Keratinocyte (primary cell): ENCODE measurements at regions not wholly inside any gene's neighbourhood (a gene's known extent, or its start where the extent isn't known, plus 50 kb on each side); places are given as distances from the start of the nearest gene placed in this dataset.

Experiments
- DNase-seq: peaks from one replicate; pipeline ENCODE4 v3.0.0-alpha.2; 2011; ENCODE audit warnings: low read depth, missing footprints, low spot score
- FAIRE-seq: peaks from 2 replicates; lab custom pipeline; 2011; peaks lifted over from hg19 to GRCh38; lab: Jason Lieb, UNC
- H2AFZ ChIP-seq: 2 replicates; pipeline ENCODE4 v1.6.0; 2012; ENCODE audit warnings: low read length, control low read depth, inconsistent platforms; ENCODE audit not compliant: control insufficient read depth
- H3K27ac ChIP-seq: 2 replicates; pipeline ENCODE4 v1.5.1; 2011; ENCODE audit warnings: low read length; ENCODE audit not compliant: control insufficient read depth, insufficient read depth
- H3K27me3 ChIP-seq: 3 replicates; pipeline ENCODE4 v1.6.0; 2011; ENCODE audit warnings: low read length; ENCODE audit not compliant: control insufficient read depth, insufficient read depth; ENCODE audit errors: extremely low read depth
- H3K36me3 ChIP-seq, 2 experiments: 2 replicates in 1 of 2; 3 replicates in 1 of 2; pipeline ENCODE4 v1.5.1; 2011; ENCODE audit warnings: low read length in 2 of 2, mild to moderate bottlenecking in 1 of 2; ENCODE audit not compliant: control insufficient read depth in 2 of 2, insufficient read depth in 2 of 2; ENCODE audit errors: extremely low read depth in 1 of 2
- H3K4me1 ChIP-seq: 3 replicates; pipeline ENCODE4 v1.5.1; 2011; ENCODE audit warnings: low read length; ENCODE audit not compliant: control insufficient read depth, insufficient read depth; ENCODE audit errors: extremely low read depth
- H3K4me2 ChIP-seq: 3 replicates; pipeline ENCODE4 v1.6.0; 2011; ENCODE audit warnings: low read depth, low read length; ENCODE audit not compliant: control insufficient read depth, insufficient read depth; ENCODE audit errors: extremely low read depth
- H3K4me3 ChIP-seq, 3 experiments: fragments of 200-600 bp in 1 of 3; sonication (generic) in 1 of 3; 2 replicates in 2 of 3; 3 replicates in 1 of 3; pipeline ENCODE4 v1.5.1; 2011 to 2016; ENCODE audit warnings: low read length in 3 of 3, mild to moderate bottlenecking in 3 of 3, control low read depth in 2 of 3, inconsistent platforms in 1 of 3, low read depth in 1 of 3, mixed read lengths in 1 of 3, mixed run types in 1 of 3, moderate library complexity in 1 of 3; ENCODE audit not compliant: control insufficient read depth in 2 of 3, insufficient read depth in 2 of 3; ENCODE audit errors: extremely low read depth in 1 of 3
- H3K79me2 ChIP-seq: 2 replicates; pipeline ENCODE4 v1.6.0; 2012; ENCODE audit warnings: low read length; ENCODE audit not compliant: control insufficient read depth, insufficient read depth
- H3K9ac ChIP-seq: 3 replicates; pipeline ENCODE4 v1.6.0; 2011; ENCODE audit warnings: low read length; ENCODE audit not compliant: control insufficient read depth, insufficient read depth; ENCODE audit errors: extremely low read depth
- H3K9me1 ChIP-seq: 3 replicates; pipeline ENCODE4 v1.6.0; 2011; ENCODE audit warnings: low read length; ENCODE audit not compliant: control insufficient read depth, insufficient read depth; ENCODE audit errors: extremely low read depth
- H3K9me3 ChIP-seq: 2 replicates; pipeline ENCODE4 v1.5.1; 2012; ENCODE audit warnings: low read depth, low read length; ENCODE audit not compliant: control insufficient read depth
- H4K20me1 ChIP-seq: 3 replicates; pipeline ENCODE4 v1.6.0; 2011; ENCODE audit warnings: low read length; ENCODE audit not compliant: control insufficient read depth, insufficient read depth; ENCODE audit errors: extremely low read depth
- EZH2 ChIP-seq: IDR thresholded peaks from one replicate; pipeline ENCODE4 v1.6.1; 2012; ENCODE audit warnings: inconsistent platforms, mild to moderate bottlenecking, low read length, moderate library complexity
- dilution Hi-C: fragments of 300-500 bp; cut with MboI; formaldehyde crosslinking; loops from one replicate; pipeline ENCODE4 v1.7.0; 2020; ENCODE audit warnings: low sequenced_read_pairs; ENCODE audit not compliant: extremely low pct_ligation_motif_present
- TF ChIP-seq, protein P1 (sequence below), 3 experiments: IDR thresholded peaks in 1 of 3; conservative IDR thresholded peaks in 1 of 3; optimal IDR thresholded peaks in 1 of 3; 2 replicates in 2 of 3; 3 replicates in 1 of 3; pipeline versions ENCODE3 to v1.5.1; 2011; ENCODE audit warnings: low read length in 3 of 3, mild to moderate bottlenecking in 3 of 3, moderate library complexity in 2 of 3, control low read depth in 1 of 3, inconsistent platforms in 1 of 3; ENCODE audit not compliant: insufficient read depth in 2 of 3; ENCODE audit errors: extremely low read depth in 1 of 3

DNA sequence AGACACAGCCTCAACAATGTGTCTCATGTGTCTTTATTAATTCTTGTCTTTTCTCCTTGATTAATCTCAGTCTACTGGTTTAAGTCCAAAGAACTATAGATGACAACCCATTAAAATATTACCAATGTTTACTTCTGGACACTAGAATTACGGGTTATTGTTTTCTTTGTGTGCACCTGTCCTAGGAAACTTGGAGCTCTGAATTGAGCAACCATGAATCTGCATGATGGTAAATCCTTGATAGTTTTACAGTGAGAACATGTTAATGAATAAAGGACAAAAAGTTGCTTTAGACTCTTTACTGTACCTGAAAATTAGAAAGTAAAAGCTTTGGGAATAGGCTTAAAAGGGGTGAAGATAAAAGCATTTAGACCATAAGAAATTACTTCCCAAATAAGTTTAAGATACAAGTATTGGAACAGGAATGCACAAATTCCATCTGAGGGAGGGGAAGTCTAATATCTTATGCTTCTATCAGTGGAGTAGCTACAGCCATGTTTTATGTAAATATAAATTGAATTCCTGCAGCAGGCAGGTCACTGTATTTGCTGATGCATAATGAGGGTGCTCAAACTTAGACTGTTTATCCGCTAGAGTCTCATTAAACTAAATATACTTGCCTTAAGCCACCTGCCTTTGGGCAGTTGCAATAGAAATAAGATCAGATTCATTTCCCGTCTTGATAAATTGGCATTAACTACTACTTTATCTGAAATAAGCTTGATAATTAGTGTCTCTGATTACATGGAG, 603.7 kb upstream of the GCFC2 start:
- no peaks in the 10 kb centered on the region for H3K9me1 ChIP-seq
- no peak for FAIRE-seq

GRCh38 chr2:76312236-76312635, 601.5 kb upstream of the GCFC2 start:
- Histone ChIP-seq H3K79me2 (no peaks in the 10 kb centered on the region), H3K9me1 (no peaks in the 10 kb centered on the region), H3K9me3 (no peaks in the 10 kb centered on the region), H3K4me1 (no peaks in the 10 kb centered on the region), H3K27me3 (no peaks in the 10 kb centered on the region), H3K4me3 (no peak overlapping the region), H4K20me1 (no peaks in the 10 kb centered on the region), H3K36me3 (no peaks in the 10 kb centered on the region), H2AFZ (no peak overlapping the region), H3K9ac (no peak overlapping the region), H3K27ac (no peak overlapping the region), H3K4me2 (no peak overlapping the region)
- no peak for DNase-seq
- dilution Hi-C loops = no loop called here
- no peak for FAIRE-seq
- TF ChIP-seq, protein P1, sequence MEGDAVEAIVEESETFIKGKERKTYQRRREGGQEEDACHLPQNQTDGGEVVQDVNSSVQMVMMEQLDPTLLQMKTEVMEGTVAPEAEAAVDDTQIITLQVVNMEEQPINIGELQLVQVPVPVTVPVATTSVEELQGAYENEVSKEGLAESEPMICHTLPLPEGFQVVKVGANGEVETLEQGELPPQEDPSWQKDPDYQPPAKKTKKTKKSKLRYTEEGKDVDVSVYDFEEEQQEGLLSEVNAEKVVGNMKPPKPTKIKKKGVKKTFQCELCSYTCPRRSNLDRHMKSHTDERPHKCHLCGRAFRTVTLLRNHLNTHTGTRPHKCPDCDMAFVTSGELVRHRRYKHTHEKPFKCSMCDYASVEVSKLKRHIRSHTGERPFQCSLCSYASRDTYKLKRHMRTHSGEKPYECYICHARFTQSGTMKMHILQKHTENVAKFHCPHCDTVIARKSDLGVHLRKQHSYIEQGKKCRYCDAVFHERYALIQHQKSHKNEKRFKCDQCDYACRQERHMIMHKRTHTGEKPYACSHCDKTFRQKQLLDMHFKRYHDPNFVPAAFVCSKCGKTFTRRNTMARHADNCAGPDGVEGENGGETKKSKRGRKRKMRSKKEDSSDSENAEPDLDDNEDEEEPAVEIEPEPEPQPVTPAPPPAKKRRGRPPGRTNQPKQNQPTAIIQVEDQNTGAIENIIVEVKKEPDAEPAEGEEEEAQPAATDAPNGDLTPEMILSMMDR (optimal IDR thresholded peaks at IDR 0.05 in 1 of 3, IDR thresholded peaks at IDR 0.05 in 1 of 3, conservative IDR thresholded peaks at IDR 0.05 in 1 of 3; ENCODE audit: extremely low read depth in 1 of 3, insufficient read depth in 2 of 3, low read length in 3 of 3) = no peak
- TF ChIP-seq EZH2 = no peak

More for the DNA sequence above, 603.7 kb upstream of the GCFC2 start:
- Histone ChIP-seq H3K9ac (no peak overlapping the region), H3K4me2 (no peak overlapping the region), H3K27me3 (no peaks in the 10 kb centered on the region), H4K20me1 (no peaks in the 10 kb centered on the region), H3K79me2 (no peaks in the 10 kb centered on the region), H3K4me3 (no peak overlapping the region), H3K9me3 (no peaks in the 10 kb centered on the region), H2AFZ (no peak overlapping the region), H3K27ac (no peak overlapping the region), H3K36me3 (no peaks in the 10 kb centered on the region), H3K4me1 (no peaks in the 10 kb centered on the region)
- dilution Hi-C loops = no loop called here
- TF ChIP-seq, protein P1 (optimal IDR thresholded peaks at IDR 0.05 in 1 of 3, IDR thresholded peaks at IDR 0.05 in 1 of 3, conservative IDR thresholded peaks at IDR 0.05 in 1 of 3; ENCODE audit: extremely low read depth in 1 of 3, insufficient read depth in 2 of 3, low read length in 3 of 3) = no peak
- TF ChIP-seq EZH2 = no peak
- no peak for DNase-seq
